ENCODE measurements at regions not wholly inside any gene's neighbourhood (a gene's known extent, or its start where the extent isn't known, plus 50 kb on each side); places are given as distances from the start of the nearest gene placed in this dataset.

DNA sequence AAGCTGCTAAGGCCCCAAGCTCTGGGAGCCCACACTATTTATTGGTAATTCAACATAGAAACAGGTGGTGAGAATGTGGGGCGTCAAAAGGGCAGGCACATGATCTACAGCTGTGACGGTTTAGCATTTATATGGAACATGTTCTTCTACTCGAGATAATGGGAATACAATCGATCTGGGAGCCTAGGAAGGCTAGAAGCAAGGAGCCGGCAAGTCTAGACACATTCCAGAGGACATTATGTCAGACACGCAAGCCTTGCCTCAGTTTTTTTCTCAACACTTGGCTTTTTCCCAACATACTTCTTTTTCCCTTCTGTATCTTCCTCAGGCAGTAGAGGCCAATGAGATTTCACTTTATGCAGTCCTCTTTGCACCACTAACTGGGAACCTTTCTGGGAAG, 315.7 kb upstream of the SLITRK5 start:
- no peaks in the 10 kb centered on the region for H3K9me3 ChIP-seq (ENCODE audit: severe bottlenecking)
- TF ChIP-seq, protein P1, sequence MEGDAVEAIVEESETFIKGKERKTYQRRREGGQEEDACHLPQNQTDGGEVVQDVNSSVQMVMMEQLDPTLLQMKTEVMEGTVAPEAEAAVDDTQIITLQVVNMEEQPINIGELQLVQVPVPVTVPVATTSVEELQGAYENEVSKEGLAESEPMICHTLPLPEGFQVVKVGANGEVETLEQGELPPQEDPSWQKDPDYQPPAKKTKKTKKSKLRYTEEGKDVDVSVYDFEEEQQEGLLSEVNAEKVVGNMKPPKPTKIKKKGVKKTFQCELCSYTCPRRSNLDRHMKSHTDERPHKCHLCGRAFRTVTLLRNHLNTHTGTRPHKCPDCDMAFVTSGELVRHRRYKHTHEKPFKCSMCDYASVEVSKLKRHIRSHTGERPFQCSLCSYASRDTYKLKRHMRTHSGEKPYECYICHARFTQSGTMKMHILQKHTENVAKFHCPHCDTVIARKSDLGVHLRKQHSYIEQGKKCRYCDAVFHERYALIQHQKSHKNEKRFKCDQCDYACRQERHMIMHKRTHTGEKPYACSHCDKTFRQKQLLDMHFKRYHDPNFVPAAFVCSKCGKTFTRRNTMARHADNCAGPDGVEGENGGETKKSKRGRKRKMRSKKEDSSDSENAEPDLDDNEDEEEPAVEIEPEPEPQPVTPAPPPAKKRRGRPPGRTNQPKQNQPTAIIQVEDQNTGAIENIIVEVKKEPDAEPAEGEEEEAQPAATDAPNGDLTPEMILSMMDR (IDR thresholded peaks at IDR 0.05; ENCODE audit: poor library complexity, severe bottlenecking): no peak
- no peaks in the 10 kb centered on the region for H3K4me1 ChIP-seq (ENCODE audit: insufficient read depth, poor library complexity, severe bottlenecking)
- H3K36me3 ChIP-seq (ENCODE audit: low read depth): no peaks in the 10 kb centered on the region
- ATAC-seq (ENCODE audit: low read depth) (no peak), DNase-seq (ENCODE audit: low spot score) (no peak)
- H3K4me3 ChIP-seq (ENCODE audit: severe bottlenecking): no peak overlapping the region
- H3K27ac ChIP-seq (ENCODE audit: poor library complexity, severe bottlenecking): no peak overlapping the region
- H3K27me3 ChIP-seq (ENCODE audit: insufficient read depth, poor library complexity, severe bottlenecking): no peaks in the 10 kb centered on the region

DNA sequence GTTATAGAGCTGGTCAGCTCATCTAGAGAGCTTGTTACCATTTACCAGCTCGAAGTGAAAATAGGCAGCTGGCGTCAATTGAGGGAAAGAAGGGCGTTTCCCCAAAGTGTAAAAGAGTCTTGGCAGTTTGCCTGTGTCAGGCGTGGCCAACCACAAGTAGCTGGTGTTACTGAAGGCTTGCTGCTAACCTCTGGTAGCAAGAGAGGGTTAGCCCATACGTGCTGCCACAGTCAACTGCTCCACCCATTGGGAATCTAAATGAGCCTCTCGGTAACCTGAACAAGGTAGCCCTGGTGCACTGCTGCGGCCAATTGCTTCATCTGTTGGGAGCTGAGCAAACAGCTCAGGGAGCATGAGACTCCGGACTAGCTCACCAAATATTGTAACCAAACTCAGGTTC, 314.9 kb upstream of the SLITRK5 start:
- no peak for DNase-seq (ENCODE audit: low spot score)
- no peaks in the 10 kb centered on the region for H3K9me3 ChIP-seq (ENCODE audit: severe bottlenecking)

DNA sequence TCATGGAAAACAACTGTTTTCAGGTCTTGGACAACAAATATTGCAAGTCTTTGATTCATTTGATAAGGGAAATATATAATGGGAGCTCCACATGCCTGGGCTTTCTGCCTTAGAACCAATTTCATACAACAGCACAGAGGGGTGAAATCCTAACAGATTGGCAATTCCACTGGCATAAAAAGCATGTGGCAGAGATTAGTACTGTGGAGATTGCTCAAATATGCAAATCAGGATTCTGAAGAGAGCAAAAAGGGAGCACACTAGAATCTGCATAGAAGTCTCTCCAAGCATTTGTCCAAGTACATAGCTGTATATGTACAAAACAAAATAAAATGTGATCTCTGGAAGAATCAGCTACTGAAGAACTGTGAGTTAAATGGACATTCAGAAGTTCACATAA, 312.9 kb upstream of the SLITRK5 start:
- no peak overlapping the region for H3K27ac ChIP-seq (ENCODE audit: poor library complexity, severe bottlenecking)
- TF ChIP-seq, protein P1 (IDR thresholded peaks at IDR 0.05; ENCODE audit: poor library complexity, severe bottlenecking): no peak

More for the DNA sequence above, 314.9 kb upstream of the SLITRK5 start:
- Histone ChIP-seq H3K36me3 (ENCODE audit: low read depth) (no peaks in the 10 kb centered on the region), H3K4me1 (ENCODE audit: insufficient read depth, poor library complexity, severe bottlenecking) (no peaks in the 10 kb centered on the region), H3K27ac (ENCODE audit: poor library complexity, severe bottlenecking) (no peak overlapping the region), H3K4me3 (ENCODE audit: severe bottlenecking) (no peak overlapping the region), H3K27me3 (ENCODE audit: insufficient read depth, poor library complexity, severe bottlenecking) (no peaks in the 10 kb centered on the region)
- ATAC-seq (ENCODE audit: low read depth): no peak
- TF ChIP-seq, protein P1 (IDR thresholded peaks at IDR 0.05; ENCODE audit: poor library complexity, severe bottlenecking): no peak

DNA sequence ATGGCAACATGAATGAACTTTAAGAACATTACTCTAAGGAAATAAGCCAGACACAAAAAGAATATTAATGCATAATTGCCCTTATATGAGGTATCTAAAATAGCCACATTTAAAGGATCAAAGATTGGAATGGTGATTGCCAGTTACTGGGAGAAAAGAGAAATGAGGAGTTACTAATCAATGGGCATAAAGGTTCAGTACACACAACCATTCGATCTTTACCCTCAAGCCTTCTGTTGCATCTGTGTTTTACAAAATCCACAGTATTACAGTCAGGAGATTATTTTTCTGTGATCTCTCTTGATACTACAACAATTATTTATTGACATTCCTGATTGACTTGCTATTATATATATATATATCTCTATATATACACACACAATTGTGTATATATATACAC, 310.0 kb upstream of the SLITRK5 start:
- no peak overlapping the region for H3K4me3 ChIP-seq (ENCODE audit: severe bottlenecking)
- no peak overlapping the region for H3K27ac ChIP-seq (ENCODE audit: poor library complexity, severe bottlenecking)
- DNase-seq (ENCODE audit: low spot score) (no peak), ATAC-seq (ENCODE audit: low read depth) (no peak)
- no peaks in the 10 kb centered on the region for H3K27me3 ChIP-seq (ENCODE audit: insufficient read depth, poor library complexity, severe bottlenecking)
- H3K9me3 ChIP-seq (ENCODE audit: severe bottlenecking): no peaks in the 10 kb centered on the region
- no peaks in the 10 kb centered on the region for H3K36me3 ChIP-seq (ENCODE audit: low read depth)
- TF ChIP-seq, protein P1 (IDR thresholded peaks at IDR 0.05; ENCODE audit: poor library complexity, severe bottlenecking): no peak
- H3K4me1 ChIP-seq (ENCODE audit: insufficient read depth, poor library complexity, severe bottlenecking): no peaks in the 10 kb centered on the region

More for the DNA sequence above, 312.9 kb upstream of the SLITRK5 start:
- H3K36me3 ChIP-seq (ENCODE audit: low read depth): no peaks in the 10 kb centered on the region
- H3K27me3 ChIP-seq (ENCODE audit: insufficient read depth, poor library complexity, severe bottlenecking): no peaks in the 10 kb centered on the region
- H3K9me3 ChIP-seq (ENCODE audit: severe bottlenecking): no peaks in the 10 kb centered on the region
- no peak for DNase-seq (ENCODE audit: low spot score)
- no peaks in the 10 kb centered on the region for H3K4me1 ChIP-seq (ENCODE audit: insufficient read depth, poor library complexity, severe bottlenecking)
- H3K4me3 ChIP-seq (ENCODE audit: severe bottlenecking): no peak overlapping the region
- no peak for ATAC-seq (ENCODE audit: low read depth)

DNA sequence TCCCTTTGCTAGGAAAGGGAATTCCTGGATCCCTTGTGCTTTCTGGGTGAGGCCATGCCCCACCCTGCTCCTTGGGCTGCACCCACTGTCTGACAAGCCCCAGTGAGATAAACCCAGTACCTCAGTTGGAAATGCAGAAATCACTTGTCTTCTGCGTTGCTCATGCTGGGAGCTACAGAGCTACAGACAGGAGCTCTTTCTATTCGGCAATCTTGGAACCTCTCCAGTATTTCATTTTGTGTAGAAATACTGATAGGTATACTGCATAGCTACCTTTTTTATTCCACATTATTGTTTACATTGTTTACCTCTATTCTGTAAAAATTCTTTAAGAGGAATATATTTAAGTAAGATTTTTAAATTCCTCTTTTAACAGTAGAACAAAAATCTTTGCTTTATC, 302.5 kb upstream of the SLITRK5 start:
- TF ChIP-seq, protein P1 (IDR thresholded peaks at IDR 0.05; ENCODE audit: poor library complexity, severe bottlenecking): no peak
- DNase-seq (ENCODE audit: low spot score): no peak
- Histone ChIP-seq H3K27me3 (ENCODE audit: insufficient read depth, poor library complexity, severe bottlenecking) (no peaks in the 10 kb centered on the region), H3K9me3 (ENCODE audit: severe bottlenecking) (no peaks in the 10 kb centered on the region), H3K36me3 (ENCODE audit: low read depth) (no peaks in the 10 kb centered on the region), H3K4me3 (ENCODE audit: severe bottlenecking) (no peak overlapping the region), H3K4me1 (ENCODE audit: insufficient read depth, poor library complexity, severe bottlenecking) (no peaks in the 10 kb centered on the region), H3K27ac (ENCODE audit: poor library complexity, severe bottlenecking) (no peak overlapping the region)
- ATAC-seq (ENCODE audit: low read depth): no peak
